ENCODE measurements at regions not wholly inside any gene's neighbourhood (a gene's known extent, or its start where the extent isn't known, plus 50 kb on each side); places are given as distances from the start of the nearest gene placed in this dataset.

DNA sequence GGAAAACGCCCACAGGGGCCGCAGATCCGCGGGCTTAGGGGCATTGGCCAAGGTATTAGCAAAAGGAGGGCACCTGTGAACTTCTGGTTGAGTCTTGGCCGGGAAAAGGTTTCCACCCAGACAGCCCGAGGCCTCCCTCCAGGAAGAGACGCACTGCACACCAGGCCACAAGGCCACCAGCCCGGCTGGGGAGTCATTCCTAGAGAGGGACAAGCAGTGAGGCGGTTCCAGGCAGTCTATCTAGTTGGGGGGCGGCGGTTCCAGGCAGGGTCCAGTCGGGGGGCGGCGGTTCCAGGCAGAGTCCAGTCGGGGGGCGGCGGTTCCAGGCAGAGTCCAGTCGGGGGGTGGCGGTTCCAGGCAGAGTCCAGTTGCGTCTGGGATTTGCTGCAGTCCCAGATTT lies 518.5 kb downstream of the GLRX3 start:
- Histone ChIP-seq H3K4me1 (ENCODE audit: insufficient read depth, low read length, poor library complexity, severe bottlenecking) (no peaks in the 10 kb centered on the region), H3K36me3 (ENCODE audit: insufficient read depth, low read length, poor library complexity, severe bottlenecking) (no peaks in the 10 kb centered on the region), H3K27me3 (replicated peaks; ENCODE audit: insufficient read depth, low read depth, low read length, poor library complexity) (no peaks in the 10 kb centered on the region), H3K4me3 (ENCODE audit: low read depth, low read length, poor library complexity, severe bottlenecking) (no peak overlapping the region), H3K27ac (ENCODE audit: low read depth, low read length, poor library complexity, severe bottlenecking) (no peak overlapping the region), H3K9me3 (ENCODE audit: low read depth, low read length, poor library complexity, severe bottlenecking) (no peaks in the 10 kb centered on the region)
- DNase-seq (ENCODE audit: low spot score), result no peak
- intact Hi-C loops (cut with micrococcal nuclease; ENCODE audit: unreplicated experiment), result no loop called here
- POLR2A ChIA-PET (ENCODE audit: low non-redundant PET), result no interaction called here
- CTCF ChIA-PET, result no interaction called here
- no TSS peak for BruUV-seq (replicated peaks)
- TF ChIP-seq, protein P1, sequence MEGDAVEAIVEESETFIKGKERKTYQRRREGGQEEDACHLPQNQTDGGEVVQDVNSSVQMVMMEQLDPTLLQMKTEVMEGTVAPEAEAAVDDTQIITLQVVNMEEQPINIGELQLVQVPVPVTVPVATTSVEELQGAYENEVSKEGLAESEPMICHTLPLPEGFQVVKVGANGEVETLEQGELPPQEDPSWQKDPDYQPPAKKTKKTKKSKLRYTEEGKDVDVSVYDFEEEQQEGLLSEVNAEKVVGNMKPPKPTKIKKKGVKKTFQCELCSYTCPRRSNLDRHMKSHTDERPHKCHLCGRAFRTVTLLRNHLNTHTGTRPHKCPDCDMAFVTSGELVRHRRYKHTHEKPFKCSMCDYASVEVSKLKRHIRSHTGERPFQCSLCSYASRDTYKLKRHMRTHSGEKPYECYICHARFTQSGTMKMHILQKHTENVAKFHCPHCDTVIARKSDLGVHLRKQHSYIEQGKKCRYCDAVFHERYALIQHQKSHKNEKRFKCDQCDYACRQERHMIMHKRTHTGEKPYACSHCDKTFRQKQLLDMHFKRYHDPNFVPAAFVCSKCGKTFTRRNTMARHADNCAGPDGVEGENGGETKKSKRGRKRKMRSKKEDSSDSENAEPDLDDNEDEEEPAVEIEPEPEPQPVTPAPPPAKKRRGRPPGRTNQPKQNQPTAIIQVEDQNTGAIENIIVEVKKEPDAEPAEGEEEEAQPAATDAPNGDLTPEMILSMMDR (conservative IDR thresholded peaks at IDR 0.05; ENCODE audit: low read depth, low read length), result no peak
- TF ChIP-seq EZH2 (IDR thresholded peaks at IDR 0.05; ENCODE audit: borderline replicate concordance, low read depth, low read length, poor library complexity, severe bottlenecking), result no peak

DNA sequence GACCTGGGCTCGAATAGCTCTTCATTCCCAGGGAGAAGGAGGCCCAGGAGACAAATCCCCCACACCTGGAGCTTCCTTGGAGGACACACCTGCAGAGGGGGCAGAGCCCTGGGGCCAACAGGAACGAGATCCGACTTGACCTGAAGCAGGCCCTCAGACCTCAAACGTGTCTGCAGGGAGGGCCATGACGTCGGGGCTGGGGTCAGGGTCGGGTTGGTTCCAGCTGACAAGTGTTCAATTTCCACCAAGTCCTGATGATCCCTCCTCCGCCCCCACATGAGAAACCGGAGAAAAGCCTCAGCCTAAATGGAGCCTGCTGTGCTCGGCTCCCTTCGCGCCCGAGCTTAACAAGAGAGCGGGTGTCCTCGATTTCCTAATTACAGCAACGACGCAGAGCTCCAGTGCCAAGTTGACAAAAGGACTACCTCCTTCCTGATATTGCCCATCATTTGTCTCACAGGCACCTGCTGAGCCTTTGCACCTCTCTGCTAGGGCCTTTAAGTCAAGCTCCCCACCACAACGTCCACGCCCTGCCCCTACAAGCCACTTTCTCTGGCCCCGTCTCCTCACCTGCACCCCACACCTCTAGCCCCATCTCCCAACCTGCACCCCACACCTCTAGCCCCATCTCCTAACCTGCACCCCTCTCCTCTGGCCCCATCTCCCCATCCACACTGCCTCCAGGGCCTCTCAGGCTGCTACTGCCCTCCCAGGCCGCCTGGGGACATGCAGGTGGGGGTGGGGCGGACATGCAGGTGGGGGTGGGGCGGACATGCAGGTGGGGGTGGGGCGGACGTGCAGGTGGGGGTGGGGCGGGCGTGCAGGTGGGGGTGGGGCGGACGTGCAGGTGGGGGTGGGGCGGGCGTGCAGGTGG lies 519.4 kb downstream of the GLRX3 start:
- no peaks in the 10 kb centered on the region for H3K27me3 ChIP-seq (replicated peaks; ENCODE audit: insufficient read depth, low read depth, low read length, poor library complexity)
- no peak overlapping the region for H3K4me3 ChIP-seq (ENCODE audit: low read depth, low read length, poor library complexity, severe bottlenecking)
- no TSS peak for BruUV-seq (replicated peaks)
- TF ChIP-seq, protein P1 (conservative IDR thresholded peaks at IDR 0.05; ENCODE audit: low read depth, low read length), result no peak
- no peak for TF ChIP-seq EZH2 (IDR thresholded peaks at IDR 0.05; ENCODE audit: borderline replicate concordance, low read depth, low read length, poor library complexity, severe bottlenecking)
- no peaks in the 10 kb centered on the region for H3K4me1 ChIP-seq (ENCODE audit: insufficient read depth, low read length, poor library complexity, severe bottlenecking)
- intact Hi-C loops (cut with micrococcal nuclease; ENCODE audit: unreplicated experiment), result no loop called here
- H3K36me3 ChIP-seq (ENCODE audit: insufficient read depth, low read length, poor library complexity, severe bottlenecking), result no peaks in the 10 kb centered on the region
- no peaks in the 10 kb centered on the region for H3K9me3 ChIP-seq (ENCODE audit: low read depth, low read length, poor library complexity, severe bottlenecking)
- no peak for DNase-seq (ENCODE audit: low spot score)
- ChIA-PET POLR2A (ENCODE audit: low non-redundant PET) (no interaction called here), CTCF (no interaction called here)
- H3K27ac ChIP-seq (ENCODE audit: low read depth, low read length, poor library complexity, severe bottlenecking), result no peak overlapping the region

DNA sequence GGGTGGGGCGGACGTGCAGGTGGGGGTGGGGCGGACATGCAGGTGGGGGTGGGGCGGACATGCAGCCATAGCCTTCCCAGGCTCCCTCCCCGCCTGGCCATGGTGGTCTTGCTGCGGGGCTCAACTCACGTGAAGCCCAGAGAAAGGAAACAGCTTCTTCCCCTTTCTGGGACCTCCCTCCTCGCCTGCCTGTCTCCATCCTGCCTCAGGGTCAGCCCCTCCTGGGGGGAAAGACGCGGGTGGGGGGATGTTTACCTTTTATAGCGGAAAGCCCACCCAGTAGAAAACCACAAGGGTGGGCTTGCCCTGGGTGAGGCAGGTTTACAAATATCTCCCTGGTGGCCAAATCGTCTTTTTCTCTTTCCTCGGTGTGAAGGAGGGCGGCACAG lies 520.0 kb downstream of the GLRX3 start:
- no peaks in the 10 kb centered on the region for H3K27me3 ChIP-seq (replicated peaks; ENCODE audit: insufficient read depth, low read depth, low read length, poor library complexity)
- CTCF ChIA-PET, result no interaction called here
- BruUV-seq (replicated peaks), result no TSS peak
- H3K36me3 ChIP-seq (ENCODE audit: insufficient read depth, low read length, poor library complexity, severe bottlenecking), result no peaks in the 10 kb centered on the region
- TF ChIP-seq, protein P1 (conservative IDR thresholded peaks at IDR 0.05; ENCODE audit: low read depth, low read length), result no peak
- no peak for TF ChIP-seq EZH2 (IDR thresholded peaks at IDR 0.05; ENCODE audit: borderline replicate concordance, low read depth, low read length, poor library complexity, severe bottlenecking)
- H3K27ac ChIP-seq (ENCODE audit: low read depth, low read length, poor library complexity, severe bottlenecking), result no peak overlapping the region
- POLR2A ChIA-PET (ENCODE audit: low non-redundant PET), result no interaction called here
- intact Hi-C loops (cut with micrococcal nuclease; ENCODE audit: unreplicated experiment), result no loop called here
- no peak for DNase-seq (ENCODE audit: low spot score)
- no peaks in the 10 kb centered on the region for H3K4me1 ChIP-seq (ENCODE audit: insufficient read depth, low read length, poor library complexity, severe bottlenecking)
- H3K4me3 ChIP-seq (ENCODE audit: low read depth, low read length, poor library complexity, severe bottlenecking), result no peak overlapping the region
- no peaks in the 10 kb centered on the region for H3K9me3 ChIP-seq (ENCODE audit: low read depth, low read length, poor library complexity, severe bottlenecking)

Data from A673 (cell line).